BJ (cell line): ENCODE measurements at regions not wholly inside any gene's neighbourhood (a gene's known extent, or its start where the extent isn't known, plus 50 kb on each side); places are given as distances from the start of the nearest gene placed in this dataset.

ENCODE experiments used
- CTCF ChIA-PET: fragments of 350-600 bp; formaldehyde crosslinking; extraction: SDS; loops from one replicate; lab custom pipeline; 2021; ENCODE audit warnings: antibody characterized with exemption, inconsistent platforms; lab: Yijun Ruan, JAX
- POLR2A ChIA-PET: fragments of 300-600 bp; sonication (Branson Sonifier 250); formaldehyde crosslinking; extraction: SDS; loops from one replicate; lab custom pipeline; 2021; ENCODE audit warnings: antibody characterized with exemption; lab: Charles Lee
- DNase-seq: peaks from one replicate; pipeline ENCODE4 v3.0.0-alpha.2; 2011; ENCODE audit warnings: low read depth
- H3K27me3 ChIP-seq: 2 replicates; pipeline ENCODE4 v1.6.0; 2011; ENCODE audit warnings: low read length; ENCODE audit not compliant: control insufficient read depth, insufficient read depth
- H3K36me3 ChIP-seq: 2 replicates; pipeline ENCODE4 v1.5.1; 2011; ENCODE audit warnings: low read length; ENCODE audit not compliant: control insufficient read depth, insufficient read depth
- H3K4me3 ChIP-seq: 2 replicates; pipeline ENCODE4 v1.5.1; 2011; ENCODE audit warnings: low read depth, mild to moderate bottlenecking, control low read depth, low read length
- TF ChIP-seq, protein P1 (sequence below): IDR thresholded peaks from 2 replicates; pipeline ENCODE4 v1.5.1; 2011; ENCODE audit warnings: low read depth, mild to moderate bottlenecking, control low read depth, inconsistent platforms, low read length, moderate library complexity; ENCODE audit not compliant: insufficient read depth

DNA sequence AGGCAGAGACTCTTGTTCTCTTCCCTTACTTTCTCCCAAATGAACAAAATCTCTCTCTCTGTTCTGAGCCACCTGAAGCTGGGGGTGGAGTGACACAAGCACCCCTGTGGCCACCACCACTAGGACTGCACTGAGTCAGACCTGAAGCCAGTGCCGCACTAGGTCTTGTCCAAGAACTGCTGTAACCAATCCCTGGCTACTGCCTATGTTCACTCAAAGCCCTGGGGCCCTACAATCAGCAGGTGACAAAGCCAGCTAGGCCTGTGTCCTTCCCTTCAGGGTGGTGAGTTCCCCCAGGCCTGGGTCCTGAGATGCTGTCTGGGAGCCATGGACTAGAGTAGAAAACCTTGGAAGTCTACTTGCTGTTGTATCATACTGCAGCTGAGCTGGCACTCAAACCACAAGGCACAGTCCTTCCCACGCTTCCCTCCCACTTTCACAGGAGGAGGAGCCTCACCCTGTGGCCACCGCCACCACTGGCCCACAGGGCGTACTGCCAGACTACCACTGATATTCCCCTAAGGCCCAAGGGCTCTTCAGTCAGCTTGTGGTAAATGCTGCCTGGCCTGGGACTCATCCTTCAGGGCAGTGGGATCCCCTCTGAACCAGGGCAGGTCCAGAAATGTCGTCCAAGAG lies 119.1 kb downstream of the RTL9 start:
- Histone ChIP-seq H3K4me3 (no peak overlapping the region), H3K27me3 (no peaks in the 10 kb centered on the region), H3K36me3 (no peaks in the 10 kb centered on the region)
- TF ChIP-seq, protein P1, sequence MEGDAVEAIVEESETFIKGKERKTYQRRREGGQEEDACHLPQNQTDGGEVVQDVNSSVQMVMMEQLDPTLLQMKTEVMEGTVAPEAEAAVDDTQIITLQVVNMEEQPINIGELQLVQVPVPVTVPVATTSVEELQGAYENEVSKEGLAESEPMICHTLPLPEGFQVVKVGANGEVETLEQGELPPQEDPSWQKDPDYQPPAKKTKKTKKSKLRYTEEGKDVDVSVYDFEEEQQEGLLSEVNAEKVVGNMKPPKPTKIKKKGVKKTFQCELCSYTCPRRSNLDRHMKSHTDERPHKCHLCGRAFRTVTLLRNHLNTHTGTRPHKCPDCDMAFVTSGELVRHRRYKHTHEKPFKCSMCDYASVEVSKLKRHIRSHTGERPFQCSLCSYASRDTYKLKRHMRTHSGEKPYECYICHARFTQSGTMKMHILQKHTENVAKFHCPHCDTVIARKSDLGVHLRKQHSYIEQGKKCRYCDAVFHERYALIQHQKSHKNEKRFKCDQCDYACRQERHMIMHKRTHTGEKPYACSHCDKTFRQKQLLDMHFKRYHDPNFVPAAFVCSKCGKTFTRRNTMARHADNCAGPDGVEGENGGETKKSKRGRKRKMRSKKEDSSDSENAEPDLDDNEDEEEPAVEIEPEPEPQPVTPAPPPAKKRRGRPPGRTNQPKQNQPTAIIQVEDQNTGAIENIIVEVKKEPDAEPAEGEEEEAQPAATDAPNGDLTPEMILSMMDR: no peak
- ChIA-PET CTCF (no interaction called here), POLR2A (no interaction called here)
- DNase-seq: no peak

GRCh38 chrX:110491846-110492620 lies 133.4 kb downstream of the RTL9 start:
- H3K27me3 ChIP-seq: no peaks in the 10 kb centered on the region

DNA sequence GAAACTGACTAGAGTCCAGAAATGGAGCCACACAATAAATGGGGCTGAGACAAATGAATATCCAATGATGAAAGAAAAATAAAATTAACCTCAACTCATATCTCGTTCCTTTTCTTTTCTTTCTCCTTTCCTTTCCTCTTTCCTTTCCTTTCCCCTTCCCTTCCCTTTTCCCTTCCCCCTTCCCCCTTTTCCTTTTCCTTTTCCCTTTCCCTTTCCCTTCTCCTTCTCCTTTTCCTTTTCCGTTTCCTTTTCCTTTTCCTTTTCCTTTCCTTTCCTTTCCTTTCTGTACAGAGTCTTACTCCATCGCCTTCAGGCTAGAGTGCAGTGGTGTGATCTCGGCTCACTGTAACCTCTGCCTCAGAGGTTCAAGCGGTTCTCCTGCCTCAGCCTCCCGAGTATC lies 146.3 kb downstream of the RTL9 start:
- H3K27me3 ChIP-seq: no peaks in the 10 kb centered on the region
- H3K4me3 ChIP-seq: no peak overlapping the region
- POLR2A ChIA-PET: no interaction called here
- TF ChIP-seq, protein P1: no peak
- no peaks in the 10 kb centered on the region for H3K36me3 ChIP-seq
- DNase-seq: no peak
- CTCF ChIA-PET: no interaction called here

More at GRCh38 chrX:110491846-110492620, 133.4 kb downstream of the RTL9 start:
- ChIA-PET CTCF (no interaction called here), POLR2A (no interaction called here)
- H3K36me3 ChIP-seq: no peaks in the 10 kb centered on the region
- TF ChIP-seq, protein P1: no peak
- no peak for DNase-seq
- no peak overlapping the region for H3K4me3 ChIP-seq

DNA sequence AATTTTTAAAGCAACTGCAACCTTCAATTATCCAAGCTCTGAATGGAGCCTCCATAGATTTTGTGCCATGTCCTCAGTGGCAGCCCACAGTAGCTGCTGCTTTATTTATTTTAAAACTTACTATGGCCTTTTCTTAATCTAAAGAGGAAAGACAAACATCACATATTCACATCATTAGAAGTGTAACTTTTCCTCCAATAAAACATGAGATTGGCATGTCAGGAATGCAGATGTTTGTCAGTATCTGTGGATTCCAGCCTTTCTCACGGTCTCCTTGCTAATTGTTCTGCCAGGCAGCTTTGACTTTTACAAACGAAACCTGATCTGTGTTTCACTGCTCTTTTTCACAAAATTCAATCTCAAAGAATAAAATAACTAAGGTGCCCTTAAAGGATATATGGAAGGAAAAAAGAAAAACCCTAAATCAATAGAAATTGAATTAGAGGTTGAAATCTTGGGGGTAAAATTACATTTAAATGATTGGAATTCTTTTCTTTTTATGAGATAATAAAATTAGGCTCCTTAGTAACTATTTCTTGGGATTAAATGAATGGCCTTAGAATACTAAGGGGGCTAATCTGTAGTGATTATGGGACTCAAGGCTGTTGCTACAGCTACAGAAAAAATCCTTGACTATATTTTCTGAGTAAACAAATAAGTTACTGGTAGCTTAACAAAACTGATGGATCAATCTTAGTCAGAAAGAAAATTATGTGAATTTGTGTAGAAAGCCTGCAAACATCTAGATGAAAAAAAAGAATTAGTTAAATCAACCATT lies 151.3 kb downstream of the RTL9 start:
- no peak overlapping the region for H3K4me3 ChIP-seq
- no peak for DNase-seq
- TF ChIP-seq, protein P1: no peak
- no peaks in the 10 kb centered on the region for H3K27me3 ChIP-seq
- POLR2A ChIA-PET: no interaction called here
- H3K36me3 ChIP-seq: no peaks in the 10 kb centered on the region
- CTCF ChIA-PET: interaction anchor here (0.6 kb wide), 1 partner anchor 19 kb away, joined by 3 read pairs; no protein-coding TSS in a partner anchor

- TF ChIP-seq, protein P1: no peak
- no peaks in the 10 kb centered on the region for H3K36me3 ChIP-seq
- ChIA-PET CTCF (no interaction called here), POLR2A (no interaction called here)
- no peak overlapping the region for H3K4me3 ChIP-seq
- DNase-seq: no peak
- no peaks in the 10 kb centered on the region for H3K27me3 ChIP-seq
Measured at GRCh38 chrX:110511238-110511637, 152.6 kb downstream of the RTL9 start.
